ENCODE measurements at regions not wholly inside any gene's neighbourhood (a gene's known extent, or its start where the extent isn't known, plus 50 kb on each side); places are given as distances from the start of the nearest gene placed in this dataset.
"Not testable (repeated sequence)": the region's sequence is repeated elsewhere in the genome, so short reads cannot be mapped to it uniquely, and the experiment has no call there.

DNA sequence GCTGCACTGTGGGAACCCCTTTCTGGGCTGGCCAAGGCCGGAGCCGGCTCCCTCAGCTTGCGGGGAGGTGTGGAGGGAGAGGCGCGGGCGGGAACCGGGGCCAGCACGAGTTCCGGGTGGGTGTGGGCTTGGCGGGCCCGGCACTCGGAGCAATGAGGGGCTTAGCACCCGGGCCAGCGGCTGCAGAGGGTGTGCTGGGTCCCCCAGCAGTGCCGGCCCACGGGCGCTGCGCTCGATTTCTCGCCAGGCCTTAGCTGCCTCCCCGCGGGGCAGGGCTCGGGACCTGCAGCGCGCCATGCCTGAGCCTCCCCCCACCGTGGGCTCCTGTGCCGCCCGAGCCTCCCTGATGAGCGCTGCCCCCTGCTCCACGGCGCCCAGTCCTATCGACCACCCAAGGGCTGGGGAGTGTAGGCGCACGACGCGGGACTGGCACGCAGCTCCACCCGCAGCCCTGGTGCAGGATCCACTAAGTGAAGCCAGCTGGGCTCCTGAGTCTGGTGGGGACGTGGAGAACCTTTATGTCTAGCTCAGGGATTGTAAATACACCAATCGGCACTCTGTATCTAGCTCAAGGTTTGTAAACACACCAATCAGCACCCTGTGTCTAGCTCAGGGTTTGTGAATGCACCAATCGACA is 180.8 kb upstream of the OTX2 start:
- not testable (repeated sequence) for H3K4me3 ChIP-seq (ENCODE audit: low read length); H3K9ac ChIP-seq (ENCODE audit: low read depth, low read length); H3K27ac ChIP-seq (ENCODE audit: low read depth, low read length); H3K9me3 ChIP-seq (ENCODE audit: insufficient read depth, low read depth, low read length); H3K36me3 ChIP-seq (ENCODE audit: insufficient read depth, low read length); H3K27me3 ChIP-seq (ENCODE audit: insufficient read depth, low read length)
- WGBS: 97% methylated on average over 39 of the region's 41 CpGs
- H3K4me1 ChIP-seq (ENCODE audit: insufficient read depth, low read length): peaks cover 12% of the 10 kb centered on the region

DNA sequence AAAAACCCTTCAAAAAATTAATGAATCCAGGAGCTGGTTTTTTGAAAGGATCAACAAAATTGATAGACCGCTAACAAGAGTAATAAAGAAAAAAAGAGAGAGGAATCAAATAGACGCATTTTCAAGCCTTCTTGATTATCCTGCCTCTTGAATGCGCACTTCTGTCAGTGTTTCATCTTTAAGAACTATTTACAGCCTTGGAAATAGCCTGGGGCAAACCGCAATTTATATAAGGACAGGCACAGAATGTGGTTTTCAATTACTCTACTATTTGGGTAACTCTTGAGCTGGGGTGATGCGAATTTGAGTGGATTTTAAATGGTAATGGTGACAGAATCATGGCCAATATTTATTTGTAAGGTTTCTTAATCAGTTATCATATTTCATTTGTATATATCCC is 179.1 kb upstream of the OTX2 start:
- Histone ChIP-seq H3K27me3 (ENCODE audit: insufficient read depth, low read length) (no peaks in the 10 kb centered on the region), H3K36me3 (ENCODE audit: insufficient read depth, low read length) (no peaks in the 10 kb centered on the region), H3K4me3 (ENCODE audit: low read length) (no peak overlapping the region), H3K27ac (ENCODE audit: low read depth, low read length) (no peak overlapping the region), H3K4me1 (ENCODE audit: insufficient read depth, low read length) (peaks cover 24% of the 10 kb centered on the region), H3K9ac (ENCODE audit: low read depth, low read length) (no peak overlapping the region), H3K9me3 (ENCODE audit: insufficient read depth, low read depth, low read length) (no peaks in the 10 kb centered on the region)
- WGBS: 96% methylated on average over 5 of the region's 5 CpGs

DNA sequence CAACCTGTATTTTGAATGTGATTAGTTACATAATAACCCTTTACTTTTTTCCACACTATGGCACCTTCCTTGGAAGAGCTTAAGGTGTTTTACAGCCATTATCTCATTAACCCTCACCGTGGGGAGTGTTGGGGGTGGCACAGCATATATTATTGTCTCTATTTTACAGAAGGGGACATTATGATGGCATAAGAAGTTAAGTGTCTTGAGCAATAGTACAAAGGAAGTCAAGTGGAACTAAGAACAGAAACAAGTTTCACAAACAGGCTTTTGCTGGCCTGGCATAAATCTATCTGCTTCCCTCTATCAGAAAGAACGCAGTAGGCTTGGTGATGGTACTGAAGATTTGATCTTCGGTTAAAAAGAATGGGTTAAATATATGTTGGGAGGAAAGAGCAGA is 169.7 kb upstream of the OTX2 start:
- Histone ChIP-seq H3K4me1 (ENCODE audit: insufficient read depth, low read length) (peaks cover 4% of the 10 kb centered on the region; the same call in 1 of the 2 replicates), H3K9me3 (ENCODE audit: insufficient read depth, low read depth, low read length) (no peaks in the 10 kb centered on the region), H3K27me3 (ENCODE audit: insufficient read depth, low read length) (no peaks in the 10 kb centered on the region), H3K4me3 (ENCODE audit: low read length) (no peak overlapping the region), H3K36me3 (ENCODE audit: insufficient read depth, low read length) (no peaks in the 10 kb centered on the region), H3K9ac (ENCODE audit: low read depth, low read length) (no peak overlapping the region), H3K27ac (ENCODE audit: low read depth, low read length) (no peak overlapping the region)
- 93% methylated on average over 3 of the region's 3 CpGs for WGBS

- no peak overlapping the region for H3K4me3 ChIP-seq (ENCODE audit: low read length)
- H3K27me3 ChIP-seq (ENCODE audit: insufficient read depth, low read length): no peaks in the 10 kb centered on the region
- 95% methylated on average over 2 of the region's 2 CpGs for WGBS
- no peaks in the 10 kb centered on the region for H3K4me1 ChIP-seq (ENCODE audit: insufficient read depth, low read length)
- no peak overlapping the region for H3K27ac ChIP-seq (ENCODE audit: low read depth, low read length)
- no peaks in the 10 kb centered on the region for H3K9me3 ChIP-seq (ENCODE audit: insufficient read depth, low read depth, low read length)
- H3K36me3 ChIP-seq (ENCODE audit: insufficient read depth, low read length): no peaks in the 10 kb centered on the region
- H3K9ac ChIP-seq (ENCODE audit: low read depth, low read length): no peak overlapping the region
These were observed 165.9 kb upstream of the OTX2 start for GRCh38 chr14:56976211-56976610.

GRCh38 chr14:56975521-56975920 is 165.2 kb upstream of the OTX2 start:
- H3K27me3 ChIP-seq (ENCODE audit: insufficient read depth, low read length): no peaks in the 10 kb centered on the region
- no peaks in the 10 kb centered on the region for H3K4me1 ChIP-seq (ENCODE audit: insufficient read depth, low read length)
- H3K9me3 ChIP-seq (ENCODE audit: insufficient read depth, low read depth, low read length): no peaks in the 10 kb centered on the region
- no peak overlapping the region for H3K4me3 ChIP-seq (ENCODE audit: low read length)
- WGBS: 100% methylated on average over 3 of the region's 4 CpGs
- H3K9ac ChIP-seq (ENCODE audit: low read depth, low read length): no peak overlapping the region
- no peaks in the 10 kb centered on the region for H3K36me3 ChIP-seq (ENCODE audit: insufficient read depth, low read length)
- H3K27ac ChIP-seq (ENCODE audit: low read depth, low read length): no peak overlapping the region

DNA sequence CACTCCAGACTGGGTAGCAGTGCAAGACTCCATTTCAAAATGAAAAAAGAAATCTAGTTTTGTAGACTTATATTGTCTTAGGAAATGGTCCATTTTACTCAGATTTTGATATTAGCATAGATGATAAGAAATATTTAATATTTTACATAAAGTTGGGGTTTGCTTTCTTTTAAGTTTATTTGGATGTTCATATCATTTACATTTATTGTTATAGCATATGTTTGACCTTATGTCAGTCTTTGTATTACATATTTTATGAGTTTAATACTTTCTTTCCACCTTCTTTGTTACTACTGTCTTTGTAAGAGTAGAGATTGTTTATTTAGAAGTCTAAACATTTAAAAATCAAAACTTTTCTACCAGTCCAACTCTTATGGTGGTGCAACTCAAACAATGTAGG is 162.7 kb upstream of the OTX2 start:
- no peak overlapping the region for H3K9ac ChIP-seq (ENCODE audit: low read depth, low read length)
- no peaks in the 10 kb centered on the region for H3K36me3 ChIP-seq (ENCODE audit: insufficient read depth, low read length)
- no peak overlapping the region for H3K27ac ChIP-seq (ENCODE audit: low read depth, low read length)
- H3K4me3 ChIP-seq (ENCODE audit: low read length): no peak overlapping the region
- H3K27me3 ChIP-seq (ENCODE audit: insufficient read depth, low read length): no peaks in the 10 kb centered on the region
- no peaks in the 10 kb centered on the region for H3K4me1 ChIP-seq (ENCODE audit: insufficient read depth, low read length)
- no peaks in the 10 kb centered on the region for H3K9me3 ChIP-seq (ENCODE audit: insufficient read depth, low read depth, low read length)

GRCh38 chr14:56964895-56965294 is 154.6 kb upstream of the OTX2 start:
- 86% methylated on average over 5 of the region's 5 CpGs for WGBS
- Histone ChIP-seq H3K27me3 (ENCODE audit: insufficient read depth, low read length) (no peaks in the 10 kb centered on the region), H3K4me1 (ENCODE audit: insufficient read depth, low read length) (peaks cover 15% of the 10 kb centered on the region; the same call in 1 of the 2 replicates)

DNA sequence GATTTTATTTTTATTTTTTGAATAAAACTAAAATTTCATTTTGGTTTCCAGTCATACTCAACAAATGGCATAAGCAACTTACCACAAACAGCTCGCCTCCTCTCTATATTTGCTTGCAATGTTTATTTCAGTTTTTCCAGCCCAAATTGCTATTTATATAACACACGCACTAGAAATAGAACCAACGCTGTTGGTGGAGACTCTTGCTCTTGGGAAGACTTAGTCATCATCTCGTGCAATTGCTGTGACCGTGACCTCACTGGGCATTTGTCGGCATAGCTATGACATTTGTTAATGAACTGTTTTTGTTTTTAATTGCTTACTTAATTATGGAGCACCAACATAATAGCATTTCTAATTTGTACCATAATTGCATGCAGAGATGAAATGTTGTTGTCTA is 153.1 kb upstream of the OTX2 start:
- no peak overlapping the region for H3K27ac ChIP-seq (ENCODE audit: low read depth, low read length)
- H3K36me3 ChIP-seq (ENCODE audit: insufficient read depth, low read length): no peaks in the 10 kb centered on the region
- no peak overlapping the region for H3K4me3 ChIP-seq (ENCODE audit: low read length)
- no peak overlapping the region for H3K9ac ChIP-seq (ENCODE audit: low read depth, low read length)
- WGBS: 96% methylated on average over 6 of the region's 6 CpGs
- no peaks in the 10 kb centered on the region for H3K27me3 ChIP-seq (ENCODE audit: insufficient read depth, low read length)
- peaks cover 15% of the 10 kb centered on the region; the same call in 1 of the 2 replicates for H3K4me1 ChIP-seq (ENCODE audit: insufficient read depth, low read length)
- no peaks in the 10 kb centered on the region for H3K9me3 ChIP-seq (ENCODE audit: insufficient read depth, low read depth, low read length)

More at GRCh38 chr14:56964895-56965294, 154.6 kb upstream of the OTX2 start:
- Histone ChIP-seq H3K9me3 (ENCODE audit: insufficient read depth, low read depth, low read length) (no peaks in the 10 kb centered on the region), H3K27ac (ENCODE audit: low read depth, low read length) (no peak overlapping the region), H3K36me3 (ENCODE audit: insufficient read depth, low read length) (no peaks in the 10 kb centered on the region), H3K4me3 (ENCODE audit: low read length) (no peak overlapping the region), H3K9ac (ENCODE audit: low read depth, low read length) (no peak overlapping the region)

GRCh38 chr14:56962444-56963080 is 152.3 kb upstream of the OTX2 start:
- H3K36me3 ChIP-seq (ENCODE audit: insufficient read depth, low read length): no peaks in the 10 kb centered on the region
- no peak overlapping the region for H3K27ac ChIP-seq (ENCODE audit: low read depth, low read length)
- no peak overlapping the region for H3K4me3 ChIP-seq (ENCODE audit: low read length)
- peaks cover 15% of the 10 kb centered on the region; the same call in 1 of the 2 replicates for H3K4me1 ChIP-seq (ENCODE audit: insufficient read depth, low read length)
- 90% methylated on average over 4 of the region's 4 CpGs for WGBS
- no peaks in the 10 kb centered on the region for H3K27me3 ChIP-seq (ENCODE audit: insufficient read depth, low read length)
- H3K9me3 ChIP-seq (ENCODE audit: insufficient read depth, low read depth, low read length): no peaks in the 10 kb centered on the region
- no peak overlapping the region for H3K9ac ChIP-seq (ENCODE audit: low read depth, low read length)

- Histone ChIP-seq H3K9ac (ENCODE audit: low read depth, low read length) (no peak overlapping the region), H3K4me1 (ENCODE audit: insufficient read depth, low read length) (peaks cover 15% of the 10 kb centered on the region; the same call in 1 of the 2 replicates), H3K36me3 (ENCODE audit: insufficient read depth, low read length) (no peaks in the 10 kb centered on the region), H3K9me3 (ENCODE audit: insufficient read depth, low read depth, low read length) (no peaks in the 10 kb centered on the region), H3K4me3 (ENCODE audit: low read length) (no peak overlapping the region), H3K27me3 (ENCODE audit: insufficient read depth, low read length) (no peaks in the 10 kb centered on the region), H3K27ac (ENCODE audit: low read depth, low read length) (no peak overlapping the region)
These were observed 149.6 kb upstream of the OTX2 start for GRCh38 chr14:56959869-56960268.

- Histone ChIP-seq H3K27me3 (ENCODE audit: insufficient read depth, low read length) (no peaks in the 10 kb centered on the region), H3K9ac (ENCODE audit: low read depth, low read length) (no peak overlapping the region), H3K9me3 (ENCODE audit: insufficient read depth, low read depth, low read length) (no peaks in the 10 kb centered on the region), H3K4me3 (ENCODE audit: low read length) (no peak overlapping the region), H3K27ac (ENCODE audit: low read depth, low read length) (no peak overlapping the region), H3K36me3 (ENCODE audit: insufficient read depth, low read length) (no peaks in the 10 kb centered on the region), H3K4me1 (ENCODE audit: insufficient read depth, low read length) (peaks cover 10% of the 10 kb centered on the region)
These were observed 148.8 kb upstream of the OTX2 start for GRCh38 chr14:56959121-56959520.

GRCh38 chr14:56956182-56956581 is 145.9 kb upstream of the OTX2 start:
- Histone ChIP-seq H3K36me3 (ENCODE audit: insufficient read depth, low read length) (no peaks in the 10 kb centered on the region), H3K4me3 (ENCODE audit: low read length) (no peak overlapping the region), H3K4me1 (ENCODE audit: insufficient read depth, low read length) (peaks cover 22% of the 10 kb centered on the region), H3K27ac (ENCODE audit: low read depth, low read length) (no peak overlapping the region), H3K27me3 (ENCODE audit: insufficient read depth, low read length) (no peaks in the 10 kb centered on the region), H3K9me3 (ENCODE audit: insufficient read depth, low read depth, low read length) (no peaks in the 10 kb centered on the region), H3K9ac (ENCODE audit: low read depth, low read length) (no peak overlapping the region)
- 92% methylated on average over 2 of the region's 2 CpGs for WGBS

Data from HUES64 (cell line).